Endodermal cell (in vitro differentiated cells): ENCODE measurements at regions not wholly inside any gene's neighbourhood (a gene's known extent, or its start where the extent isn't known, plus 50 kb on each side); places are given as distances from the start of the nearest gene placed in this dataset.

ENCODE experiments used
- DNase-seq: peaks from one replicate; pipeline ENCODE4 v3.0.0-alpha.2; 2017
- H3K27ac ChIP-seq: 2 replicates; pipeline ENCODE4 v1.5.1; 2013; ENCODE audit warnings: mild to moderate bottlenecking, low read depth, low read length, moderate library complexity
- H3K27me3 ChIP-seq: 2 replicates; pipeline ENCODE4 v1.6.1; 2013; ENCODE audit warnings: mild to moderate bottlenecking, low read length, moderate library complexity; ENCODE audit not compliant: insufficient read depth, control insufficient read depth, poor library complexity, severe bottlenecking
- H3K36me3 ChIP-seq: 2 replicates; pipeline ENCODE4 v1.7.0; 2013; ENCODE audit warnings: mild to moderate bottlenecking, low read length, moderate library complexity; ENCODE audit not compliant: control insufficient read depth, insufficient read depth
- H3K4me1 ChIP-seq: one replicate; pipeline ENCODE4 v1.7.0; 2013; ENCODE audit warnings: low read length; ENCODE audit not compliant: control insufficient read depth, insufficient read depth
- H3K4me3 ChIP-seq: 2 replicates; pipeline ENCODE4 v1.5.1; 2013; ENCODE audit warnings: mild to moderate bottlenecking, low read length, moderate library complexity
- H3K9ac ChIP-seq: 2 replicates; pipeline ENCODE4 v1.6.1; 2013; ENCODE audit warnings: mild to moderate bottlenecking, low read length, moderate library complexity; ENCODE audit not compliant: poor library complexity, severe bottlenecking; ENCODE audit errors: extremely low read depth
- H3K9me3 ChIP-seq: 2 replicates; pipeline ENCODE4 v1.6.1; 2013; ENCODE audit warnings: mild to moderate bottlenecking, low read length, moderate library complexity; ENCODE audit not compliant: control insufficient read depth
- H3K27ac Mint-ChIP-seq: 2 replicates; pipeline ENCODE4 v1.8.0; 2020; ENCODE audit warnings: mixed read lengths
- H3K27me3 Mint-ChIP-seq: 2 replicates; pipeline ENCODE4 v1.8.0; 2021; ENCODE audit warnings: mild to moderate bottlenecking, mixed read lengths; ENCODE audit not compliant: insufficient read depth
- H3K36me3 Mint-ChIP-seq: 2 replicates; pipeline ENCODE4 v1.8.0; 2020; ENCODE audit warnings: low read depth, mixed read lengths
- H3K4me1 Mint-ChIP-seq: 2 replicates; pipeline ENCODE4 v1.8.0; 2020; ENCODE audit warnings: mixed read lengths
- H3K4me3 Mint-ChIP-seq: 2 replicates; pipeline ENCODE4 v1.8.0; 2020; ENCODE audit warnings: mild to moderate bottlenecking, moderate library complexity, mixed read lengths
- H3K9me3 Mint-ChIP-seq: 2 replicates; pipeline ENCODE4 v1.8.0; 2020; ENCODE audit warnings: mild to moderate bottlenecking, mixed read lengths
- WGBS, 2 experiments: methylation state at CpG; one replicate each; pipeline versions ENCODE4 v1.1.5 to v1.1.7; 2013; ENCODE audit warnings: missing lambda C conversion rate in 2 of 2, mixed read lengths in 1 of 2; ENCODE audit not compliant: insufficient coverage in 1 of 2, insufficient read length in 1 of 2; 5-methylcytosine and 5-hydroxymethylcytosine counted together
- TF ChIP-seq, protein P1 (sequence below): fragments of 200-600 bp; sonication (generic); conservative IDR thresholded peaks from 2 replicates; pipeline ENCODE4 v1.5.0; 2021; ENCODE audit warnings: antibody characterized with exemption, mild to moderate bottlenecking

DNA sequence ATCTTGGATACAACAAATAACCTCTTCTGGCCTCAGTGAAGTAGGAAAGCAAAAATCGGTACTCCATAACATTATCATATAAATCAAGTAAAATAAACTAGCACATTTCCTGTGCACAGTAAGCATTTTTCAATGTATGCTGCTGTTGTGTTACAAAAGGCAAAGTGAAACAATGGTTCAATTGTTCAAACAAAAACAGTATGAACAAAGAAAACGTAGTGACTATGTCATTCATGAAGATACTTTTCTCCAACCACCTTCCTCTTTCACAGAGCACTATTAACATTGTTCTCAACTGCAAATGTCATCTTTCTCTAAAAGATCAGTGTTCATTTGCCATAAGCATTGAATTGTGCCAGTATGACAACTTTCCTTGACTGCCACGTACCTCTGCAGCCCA, 318.6 kb upstream of the PRDM1 start:
- H3K9me3 ChIP-seq: no peaks in the 10 kb centered on the region
- no peak overlapping the region for H3K4me3 ChIP-seq
- H3K27ac Mint-ChIP-seq: no peak overlapping the region
- peaks cover 24% of the 10 kb centered on the region for H3K4me1 Mint-ChIP-seq
- no peaks in the 10 kb centered on the region for H3K27me3 ChIP-seq
- no peak overlapping the region for H3K27ac ChIP-seq
- H3K4me1 ChIP-seq: no peaks in the 10 kb centered on the region
- H3K4me3 Mint-ChIP-seq: no peak overlapping the region
- H3K27me3 Mint-ChIP-seq: peaks cover 3% of the 10 kb centered on the region
- H3K9me3 Mint-ChIP-seq: no peaks in the 10 kb centered on the region
- TF ChIP-seq, protein P1, sequence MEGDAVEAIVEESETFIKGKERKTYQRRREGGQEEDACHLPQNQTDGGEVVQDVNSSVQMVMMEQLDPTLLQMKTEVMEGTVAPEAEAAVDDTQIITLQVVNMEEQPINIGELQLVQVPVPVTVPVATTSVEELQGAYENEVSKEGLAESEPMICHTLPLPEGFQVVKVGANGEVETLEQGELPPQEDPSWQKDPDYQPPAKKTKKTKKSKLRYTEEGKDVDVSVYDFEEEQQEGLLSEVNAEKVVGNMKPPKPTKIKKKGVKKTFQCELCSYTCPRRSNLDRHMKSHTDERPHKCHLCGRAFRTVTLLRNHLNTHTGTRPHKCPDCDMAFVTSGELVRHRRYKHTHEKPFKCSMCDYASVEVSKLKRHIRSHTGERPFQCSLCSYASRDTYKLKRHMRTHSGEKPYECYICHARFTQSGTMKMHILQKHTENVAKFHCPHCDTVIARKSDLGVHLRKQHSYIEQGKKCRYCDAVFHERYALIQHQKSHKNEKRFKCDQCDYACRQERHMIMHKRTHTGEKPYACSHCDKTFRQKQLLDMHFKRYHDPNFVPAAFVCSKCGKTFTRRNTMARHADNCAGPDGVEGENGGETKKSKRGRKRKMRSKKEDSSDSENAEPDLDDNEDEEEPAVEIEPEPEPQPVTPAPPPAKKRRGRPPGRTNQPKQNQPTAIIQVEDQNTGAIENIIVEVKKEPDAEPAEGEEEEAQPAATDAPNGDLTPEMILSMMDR: no peak
- no peak for DNase-seq
- no peak overlapping the region for H3K9ac ChIP-seq
- H3K36me3 Mint-ChIP-seq: no peaks in the 10 kb centered on the region
- no peaks in the 10 kb centered on the region for H3K36me3 ChIP-seq
- WGBS, 2 experiments: 91 to 95% methylated on average over 2 to 3 of the region's 3 CpGs

DNA sequence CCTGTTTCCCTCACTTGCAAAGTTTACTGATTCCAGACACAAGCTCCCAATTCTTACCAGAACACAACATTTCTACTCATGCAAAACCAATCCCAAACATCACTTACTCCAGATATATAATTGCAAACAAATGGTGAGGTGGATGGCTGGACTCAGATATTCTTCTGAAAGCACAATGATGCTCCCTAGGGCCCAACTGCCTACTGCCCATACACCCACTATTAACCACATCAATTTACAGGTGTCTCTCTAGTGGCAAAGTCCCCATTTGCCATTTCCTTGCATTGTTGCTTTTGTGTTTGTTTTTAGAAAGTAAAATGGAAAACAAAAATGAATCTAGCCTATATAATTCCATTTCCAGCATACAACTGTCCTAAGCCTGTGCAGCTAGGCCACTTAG, 320.9 kb upstream of the PRDM1 start:
- Histone ChIP-seq H3K27me3 (no peaks in the 10 kb centered on the region), H3K9ac (no peak overlapping the region), H3K4me1 (no peaks in the 10 kb centered on the region), H3K4me3 (no peak overlapping the region), H3K27ac (no peak overlapping the region), H3K36me3 (no peaks in the 10 kb centered on the region), H3K9me3 (no peaks in the 10 kb centered on the region)
- H3K4me3 Mint-ChIP-seq: no peak overlapping the region
- TF ChIP-seq, protein P1: no peak
- no peak for DNase-seq
- H3K27me3 Mint-ChIP-seq: peaks cover 3% of the 10 kb centered on the region
- peaks cover 9% of the 10 kb centered on the region for H3K4me1 Mint-ChIP-seq
- H3K9me3 Mint-ChIP-seq: no peaks in the 10 kb centered on the region
- H3K36me3 Mint-ChIP-seq: no peaks in the 10 kb centered on the region
- no peak overlapping the region for H3K27ac Mint-ChIP-seq

DNA sequence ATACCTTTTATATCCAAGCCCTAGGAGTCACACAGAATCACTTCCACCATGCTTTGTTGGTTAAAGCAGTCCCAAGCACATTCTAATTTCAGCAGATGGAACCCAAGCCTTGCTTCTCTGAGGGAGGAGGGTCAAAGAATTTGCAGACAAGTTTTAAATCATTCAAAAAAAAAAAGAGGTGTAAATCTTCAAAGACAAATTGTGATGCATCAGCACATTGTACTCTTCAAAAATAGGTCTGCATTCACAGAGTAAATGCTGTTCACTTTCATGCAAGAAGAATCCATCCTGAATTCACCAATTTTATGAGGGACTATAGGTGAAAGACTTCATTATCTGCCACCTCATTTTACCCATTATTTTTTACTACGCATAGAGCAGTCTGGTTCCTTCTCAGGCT, 321.8 kb upstream of the PRDM1 start:
- 93 to 100% methylated on average over 1 of the region's 1 CpG for whole genome bisulfite sequencing, 2 experiments
- H3K27ac Mint-ChIP-seq: no peak overlapping the region
- peaks cover 14% of the 10 kb centered on the region for H3K4me1 Mint-ChIP-seq
- Histone ChIP-seq H3K9me3 (no peaks in the 10 kb centered on the region), H3K4me1 (no peaks in the 10 kb centered on the region), H3K27ac (no peak overlapping the region), H3K27me3 (no peaks in the 10 kb centered on the region), H3K36me3 (no peaks in the 10 kb centered on the region), H3K4me3 (no peak overlapping the region), H3K9ac (no peak overlapping the region)
- no peak for DNase-seq
- no peak overlapping the region for H3K4me3 Mint-ChIP-seq
- no peaks in the 10 kb centered on the region for H3K36me3 Mint-ChIP-seq
- peaks cover 3% of the 10 kb centered on the region for H3K27me3 Mint-ChIP-seq
- no peaks in the 10 kb centered on the region for H3K9me3 Mint-ChIP-seq
- TF ChIP-seq, protein P1: no peak
